HG03565 (cell line): ENCODE measurements at regions not wholly inside any gene's neighbourhood (a gene's known extent, or its start where the extent isn't known, plus 50 kb on each side); places are given as distances from the start of the nearest gene placed in this dataset.
A peak's percentile ranks its signal among the peaks of the same experiment; 100 is the strongest.
"Not testable (repeated sequence)": the region's sequence is repeated elsewhere in the genome, so short reads cannot be mapped to it uniquely, and the experiment has no call there.

Experiments used
- ATAC-seq: cut with Tn5 transposase; IDR thresholded peaks from one replicate; pipeline ENCODE4 v1.9.1; 2021; ENCODE audit warnings: mild to moderate bottlenecking, moderate library complexity; ENCODE audit not compliant: unreplicated experiment

- no peak for ATAC-seq
Measured at GRCh38 chr4:162498168-162498567, 334.4 kb upstream of the FSTL5 start.

DNA sequence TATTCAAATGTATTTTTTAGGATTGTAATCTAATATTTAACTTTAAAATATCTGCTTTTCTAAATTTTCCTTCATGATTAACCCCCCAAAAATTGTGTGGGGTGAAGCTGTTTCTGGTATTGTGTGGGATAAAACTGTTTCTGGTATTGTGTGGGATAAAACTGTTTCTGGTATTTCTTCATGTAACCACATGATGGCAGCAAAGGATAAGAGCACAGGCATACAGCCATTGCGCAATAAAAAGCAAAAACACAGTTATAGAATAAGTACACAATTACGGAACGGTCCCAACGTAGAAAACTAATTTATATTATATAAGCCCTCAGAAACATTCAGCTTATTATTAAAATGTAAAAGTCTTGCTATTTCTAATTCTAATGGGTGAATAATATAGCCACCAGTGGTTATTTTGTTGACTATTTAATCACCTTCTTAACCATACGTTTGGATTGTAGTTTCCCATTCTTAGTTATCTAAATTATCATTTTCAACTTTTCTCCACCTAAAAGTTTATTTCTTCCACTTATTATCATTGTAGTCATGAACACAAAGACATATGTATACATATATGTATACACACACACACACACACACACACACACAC, 333.9 kb upstream of the FSTL5 start:
- ATAC-seq = peak; percentile 73

DNA sequence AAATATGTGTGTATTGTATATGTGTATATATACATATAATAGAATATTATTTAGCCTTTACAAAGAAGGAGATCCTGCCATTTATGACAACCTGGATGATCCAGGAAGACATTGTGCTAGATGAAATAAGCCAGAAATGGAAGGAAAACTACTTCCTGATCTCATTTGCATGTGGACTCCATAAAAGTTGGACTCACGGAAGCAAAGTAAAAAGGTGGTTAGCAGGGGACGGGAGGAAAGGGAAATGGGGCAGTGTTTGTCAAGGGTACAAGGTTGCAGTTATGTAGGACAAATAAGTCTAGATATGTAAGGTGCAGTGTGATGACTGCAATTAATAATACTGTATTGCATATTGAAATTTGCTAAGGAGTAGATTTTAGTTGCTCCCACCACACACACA, 331.1 kb upstream of the FSTL5 start:
- ATAC-seq = no peak

GRCh38 chr4:162485486-162485885, 321.7 kb upstream of the FSTL5 start:
- ATAC-seq = no peak

DNA sequence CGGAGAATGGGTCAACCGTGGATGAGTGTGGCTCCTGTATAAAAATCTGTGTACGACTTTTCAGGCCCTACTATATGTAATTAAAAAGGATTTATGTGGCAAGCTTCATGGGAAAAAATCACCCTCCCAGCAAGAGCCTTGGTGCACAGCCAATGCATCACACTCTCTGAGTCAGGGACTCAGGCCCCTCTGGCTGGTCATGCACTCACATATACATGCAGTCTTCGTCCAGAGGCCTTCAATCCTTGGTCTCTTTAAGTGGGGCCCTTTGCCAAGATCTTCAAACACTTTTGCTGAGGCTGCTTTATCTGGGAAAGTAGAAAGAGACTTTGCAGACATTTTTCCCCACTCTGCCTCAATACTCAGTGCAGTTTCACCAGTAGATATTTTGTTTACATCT, 311.4 kb upstream of the FSTL5 start:
- ATAC-seq = no peak

DNA sequence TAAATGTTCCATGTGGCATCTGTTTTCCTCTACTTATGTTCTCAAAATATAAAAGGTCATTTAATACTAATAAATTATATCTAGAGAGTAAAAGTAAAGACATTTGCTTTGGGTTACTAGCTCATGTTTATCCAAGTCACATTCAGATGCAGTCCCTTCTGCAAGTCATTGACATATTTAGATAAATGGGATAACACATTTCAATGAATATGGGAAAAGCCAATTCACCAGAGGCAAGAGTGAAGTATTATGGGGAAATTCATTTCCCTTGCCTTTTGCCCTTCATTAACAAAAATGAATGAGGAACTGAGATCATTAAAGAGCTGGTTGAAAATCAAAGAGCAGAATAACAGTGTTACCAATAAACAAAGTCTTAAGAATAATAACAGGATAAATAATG, 306.2 kb upstream of the FSTL5 start:
- ATAC-seq = no peak

DNA sequence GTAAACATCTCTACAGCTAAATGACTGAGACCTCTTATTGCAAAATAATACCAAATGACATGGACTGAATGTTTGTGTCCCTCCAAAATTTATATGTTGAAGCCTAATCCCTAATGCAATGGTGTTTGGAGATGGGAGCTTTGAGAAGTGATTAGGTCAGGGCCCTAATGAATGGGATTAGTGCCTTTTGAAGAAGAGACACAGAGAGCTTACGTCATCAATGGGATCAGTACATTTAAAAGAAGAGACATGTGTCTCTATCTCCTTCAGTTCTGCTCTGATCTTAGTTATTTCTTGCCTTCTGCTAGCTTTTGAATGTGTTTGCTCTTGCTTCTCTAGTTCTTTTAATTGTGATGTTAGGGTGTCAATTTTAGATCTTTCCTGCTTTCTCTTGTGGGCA, 301.6 kb upstream of the FSTL5 start:
- ATAC-seq = not testable (repeated sequence)

- ATAC-seq = no peak
Measured at GRCh38 chr4:162461952-162462351, 298.2 kb upstream of the FSTL5 start.

- ATAC-seq = no peak
Measured at GRCh38 chr4:162458051-162458450, 294.3 kb upstream of the FSTL5 start.

DNA sequence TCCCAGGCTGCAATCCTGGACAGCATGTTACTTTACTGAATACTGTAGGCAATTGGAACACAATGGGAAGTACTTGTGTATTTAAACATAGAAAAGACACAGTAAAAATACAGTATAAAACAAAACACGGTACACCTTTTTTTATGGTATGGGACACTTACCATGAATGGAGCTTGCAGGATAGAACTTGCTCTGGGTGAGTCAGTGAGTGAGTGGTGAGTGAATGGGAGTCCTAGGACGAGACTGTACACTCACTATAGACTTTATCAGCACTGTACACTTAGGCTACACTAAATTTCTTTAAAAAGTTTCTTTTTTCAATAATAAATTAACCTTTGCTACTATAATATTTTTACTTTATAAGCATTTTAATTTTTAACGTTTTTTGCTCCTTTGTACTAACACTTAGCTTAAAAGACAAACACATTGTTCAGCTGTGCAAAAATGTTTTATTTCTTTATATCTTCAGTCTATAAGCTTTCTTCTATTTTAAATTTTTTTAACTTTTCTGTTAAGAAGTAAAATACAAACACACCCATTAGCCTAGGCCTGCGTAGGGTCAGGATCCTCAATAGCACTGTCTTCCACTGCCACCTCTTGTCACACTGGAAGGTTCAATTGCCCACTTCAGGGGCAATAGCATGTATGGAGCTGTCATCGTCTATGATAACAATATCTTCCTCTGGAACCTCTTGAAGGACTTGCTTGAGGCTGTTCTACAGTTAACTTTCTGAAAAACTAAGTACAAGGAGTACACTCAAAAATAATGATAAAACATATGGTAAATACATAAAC, 293.5 kb upstream of the FSTL5 start:
- no peak for ATAC-seq

- ATAC-seq = no peak
Measured at GRCh38 chr4:162456106-162456505, 292.3 kb upstream of the FSTL5 start.

DNA sequence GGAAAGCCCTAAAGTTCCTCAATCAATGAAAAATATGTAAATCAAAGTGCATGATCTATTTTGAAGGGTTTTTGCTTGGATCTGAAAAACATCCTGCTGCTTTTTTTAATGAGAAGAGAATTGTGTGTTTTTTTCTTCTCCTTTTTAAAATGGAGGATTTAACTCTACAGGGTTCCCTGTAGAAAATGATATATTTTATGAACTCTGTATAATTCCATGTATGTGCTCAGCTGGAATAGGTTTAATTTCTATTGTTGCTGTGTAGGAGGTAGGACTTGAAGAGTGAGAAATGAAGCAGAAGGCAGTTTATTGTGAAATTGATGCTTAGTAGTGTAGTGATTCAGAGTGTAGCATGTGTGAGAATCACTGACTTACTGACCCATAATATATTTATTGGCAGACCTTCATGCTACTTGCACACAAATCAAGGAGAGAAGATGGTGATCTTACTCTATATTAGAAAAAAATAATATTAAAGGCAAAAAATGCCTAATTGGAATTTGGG, 286.8 kb upstream of the FSTL5 start:
- no peak for ATAC-seq

- ATAC-seq = no peak
Measured at GRCh38 chr4:162443510-162443909, 279.7 kb upstream of the FSTL5 start.

DNA sequence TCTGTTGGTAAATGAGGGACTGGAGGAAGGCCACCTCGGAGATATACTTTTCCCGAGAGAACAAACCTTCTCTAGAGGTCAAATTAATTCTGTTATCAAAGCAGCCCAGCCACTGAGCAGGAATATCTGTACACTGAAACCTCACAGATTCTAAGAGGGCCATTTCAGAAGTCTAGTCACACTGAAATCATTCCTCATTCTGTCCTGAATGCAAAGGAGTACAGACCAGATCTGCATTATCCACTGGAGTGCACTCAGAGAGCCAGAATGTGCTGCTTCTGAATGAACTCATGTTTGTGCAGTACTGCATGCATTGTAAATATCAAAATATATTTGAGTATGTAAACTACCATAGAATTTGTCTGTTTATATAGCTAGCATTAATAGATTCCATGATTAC, 278.3 kb upstream of the FSTL5 start:
- ATAC-seq = no peak

- no peak for ATAC-seq
Measured at GRCh38 chr4:162422312-162422711, 258.5 kb upstream of the FSTL5 start.

GRCh38 chr4:162410854-162411253, 247.1 kb upstream of the FSTL5 start:
- no peak for ATAC-seq

DNA sequence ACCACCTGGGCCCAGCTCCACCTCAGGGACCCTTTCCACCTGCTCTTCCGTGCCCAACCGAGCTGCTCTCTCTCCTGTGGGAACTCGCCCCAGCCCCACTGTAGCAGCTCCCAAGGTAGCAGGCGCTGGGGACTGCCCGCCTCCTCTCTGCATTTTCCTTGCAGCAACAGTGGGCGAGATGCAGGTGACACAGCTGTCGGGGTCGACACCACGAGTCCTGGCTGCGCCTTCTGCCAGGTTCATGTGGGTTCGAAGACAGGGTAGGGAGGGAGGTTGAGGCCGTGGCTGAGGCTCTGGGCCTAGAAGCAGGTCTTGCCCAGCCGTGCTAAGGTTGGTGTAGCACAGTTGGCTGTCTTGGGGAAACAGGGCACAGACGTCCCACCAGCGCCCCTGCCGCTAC, 245.2 kb upstream of the FSTL5 start:
- ATAC-seq = no peak

- no peak for ATAC-seq
Measured at GRCh38 chr4:162408309-162408708, 244.5 kb upstream of the FSTL5 start.

DNA sequence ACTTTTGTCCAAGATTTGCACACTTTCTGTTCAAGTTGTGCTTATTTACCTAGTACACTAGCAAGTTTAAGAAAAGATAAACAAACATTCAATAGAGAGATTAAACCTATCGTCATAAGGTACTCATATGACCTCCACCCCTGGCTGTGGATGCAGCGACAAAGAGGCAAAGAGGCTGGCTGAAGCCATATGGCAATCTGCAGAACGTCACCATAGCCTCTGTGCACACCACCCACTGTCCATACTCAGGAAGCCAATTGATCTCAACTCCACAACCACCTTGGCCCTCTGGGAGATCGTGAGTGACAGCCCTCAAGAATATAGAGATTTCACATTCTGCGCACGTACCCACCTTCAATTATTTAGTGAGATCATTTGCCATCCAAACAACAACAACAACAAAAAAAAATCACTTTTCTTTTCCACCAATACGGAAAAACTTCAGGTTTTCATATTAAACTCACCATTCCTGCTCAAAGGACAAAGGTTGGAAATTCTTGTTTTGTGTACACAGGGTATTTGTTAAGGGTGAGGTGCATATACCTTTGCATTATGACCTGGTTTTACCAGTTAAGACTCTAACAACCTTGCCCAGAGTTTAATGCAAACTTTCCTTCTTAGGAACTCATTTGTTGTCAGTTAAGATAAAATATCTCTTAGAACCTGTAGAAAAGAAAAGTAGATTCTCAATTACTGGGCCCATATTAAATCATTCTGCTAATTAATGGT, 243.0 kb upstream of the FSTL5 start:
- no peak for ATAC-seq

GRCh38 chr4:162403932-162404331, 240.1 kb upstream of the FSTL5 start:
- no peak for ATAC-seq

- ATAC-seq = no peak
Measured at GRCh38 chr4:162403419-162403818, 239.6 kb upstream of the FSTL5 start.

DNA sequence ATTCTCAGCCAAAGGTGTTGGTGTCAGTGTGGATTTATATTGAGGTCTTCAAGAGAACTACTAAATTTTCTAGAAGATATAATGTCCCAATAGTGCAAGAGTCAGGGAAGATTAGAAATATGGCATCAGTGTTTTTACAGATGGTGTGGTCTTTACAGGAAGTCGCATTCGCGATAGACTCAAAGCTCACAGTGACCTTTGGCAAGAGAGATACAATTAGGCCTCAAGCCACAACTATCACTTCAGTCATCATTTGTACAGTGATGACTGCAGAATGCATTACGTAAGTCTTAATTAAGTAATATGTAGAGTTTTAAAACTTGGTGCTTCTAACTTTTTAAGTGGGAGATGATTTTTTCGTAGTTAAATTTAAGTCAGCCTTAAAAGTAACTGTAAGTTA, 237.2 kb upstream of the FSTL5 start:
- ATAC-seq = no peak
